Epithelial cell of prostate (primary cell): ENCODE measurements at regions not wholly inside any gene's neighbourhood (a gene's known extent, or its start where the extent isn't known, plus 50 kb on each side); places are given as distances from the start of the nearest gene placed in this dataset.
A peak's percentile ranks its signal among the peaks of the same experiment; 100 is the strongest.
"Not testable (repeated sequence)": the region's sequence is repeated elsewhere in the genome, so short reads cannot be mapped to it uniquely, and the experiment has no call there.

Experiments used
- DNase-seq: peaks from one replicate; pipeline ENCODE4 v3.0.0-alpha.2; 2011; ENCODE audit warnings: low read depth, low spot score
- H3K27ac ChIP-seq: fragments of 450-650 bp; 2 replicates; pipeline ENCODE4 v1.5.1; 2017; ENCODE audit warnings: mild to moderate bottlenecking

- DNase-seq = not testable (repeated sequence)
Measured at GRCh38 chr5:17032314-17032985, 96.4 kb upstream of the MYO10 start.

GRCh38 chr5:17034992-17035391 is 98.9 kb upstream of the MYO10 start:
- DNase-seq, H3K27ac ChIP-seq: not testable (repeated sequence)

More at GRCh38 chr5:17032314-17032985, 96.4 kb upstream of the MYO10 start:
- not testable (repeated sequence) for H3K27ac ChIP-seq

- H3K27ac ChIP-seq = no peak overlapping the region
- DNase-seq = no peak
Measured at GRCh38 chr5:17037751-17038150, 101.7 kb upstream of the MYO10 start.

GRCh38 chr5:17039170-17039569 is 103.1 kb upstream of the MYO10 start:
- DNase-seq = no peak

GRCh38 chr5:17042041-17042440 is 106.0 kb upstream of the MYO10 start:
- no peak for DNase-seq
- H3K27ac ChIP-seq = no peak overlapping the region

More at GRCh38 chr5:17039170-17039569, 103.1 kb upstream of the MYO10 start:
- no peak overlapping the region for H3K27ac ChIP-seq

- H3K27ac ChIP-seq = no peak overlapping the region
- no peak for DNase-seq
Measured at GRCh38 chr5:17046320-17046719, 110.2 kb upstream of the MYO10 start.

GRCh38 chr5:17050236-17050635 is 114.1 kb upstream of the MYO10 start:
- no peak for DNase-seq
- H3K27ac ChIP-seq = no peak overlapping the region

GRCh38 chr5:17054911-17055310 is 118.8 kb upstream of the MYO10 start:
- no peak overlapping the region for H3K27ac ChIP-seq
- DNase-seq = no peak

GRCh38 chr5:17056141-17056631 is 120.1 kb upstream of the MYO10 start:
- no peak for DNase-seq
- H3K27ac ChIP-seq = no peak overlapping the region

- no peak overlapping the region for H3K27ac ChIP-seq
- DNase-seq = no peak
Measured at GRCh38 chr5:17058438-17058837, 122.3 kb upstream of the MYO10 start.

GRCh38 chr5:17061973-17062470 is 125.9 kb upstream of the MYO10 start:
- no peak overlapping the region for H3K27ac ChIP-seq
- no peak for DNase-seq

- not testable (repeated sequence) for H3K27ac ChIP-seq, DNase-seq
Measured at GRCh38 chr5:17062741-17063140, 126.7 kb upstream of the MYO10 start.

GRCh38 chr5:17064241-17064640 is 128.2 kb upstream of the MYO10 start:
- no peak overlapping the region for H3K27ac ChIP-seq
- no peak for DNase-seq

- DNase-seq = no peak
- H3K27ac ChIP-seq = no peak overlapping the region
Measured at GRCh38 chr5:17065458-17065857, 129.4 kb upstream of the MYO10 start.

GRCh38 chr5:17066026-17066425 is 129.9 kb upstream of the MYO10 start:
- not testable (repeated sequence) for H3K27ac ChIP-seq, DNase-seq

GRCh38 chr5:17067657-17068392 is 131.7 kb upstream of the MYO10 start:
- DNase-seq = no peak
- no peak overlapping the region for H3K27ac ChIP-seq

GRCh38 chr5:17069995-17070511 is 134.0 kb upstream of the MYO10 start:
- peak; percentile 50 for DNase-seq
- no peak overlapping the region for H3K27ac ChIP-seq

- DNase-seq = no peak
- no peak overlapping the region for H3K27ac ChIP-seq
Measured at GRCh38 chr5:17070647-17071046, 134.6 kb upstream of the MYO10 start.

- no peak for DNase-seq
- no peak overlapping the region for H3K27ac ChIP-seq
Measured at GRCh38 chr5:17075236-17075635, 139.1 kb upstream of the MYO10 start.

GRCh38 chr5:17076272-17076671 is 140.2 kb upstream of the MYO10 start:
- DNase-seq = no peak
- no peak overlapping the region for H3K27ac ChIP-seq
